Esophagus squamous epithelium (tissue), 5 donors: ENCODE measurements at regions not wholly inside any gene's neighbourhood (a gene's known extent, or its start where the extent isn't known, plus 50 kb on each side); places are given as distances from the start of the nearest gene placed in this dataset.

ENCODE experiments used
- DNase-seq: peaks from one replicate; lab custom pipeline; 2025; lab: John Stamatoyannopoulos, UW
- H3K27ac ChIP-seq, 4 donors: fragments of 200-600 bp; sonication (generic); one replicate each; pipeline ENCODE4 v1.5.1; 2016 to 2019; ENCODE audit warnings: mild to moderate bottlenecking in 1 of 4
- H3K27me3 ChIP-seq, 4 donors: fragments of 200-600 bp; sonication (generic); 1 replicate in 3 of 4; 2 replicates in 1 of 4; pipeline versions ENCODE4 v1.5.1 to v1.6.0; 2017 to 2021; ENCODE audit warnings: antibody characterized with exemption in 1 of 4
- H3K36me3 ChIP-seq, 3 donors: fragments of 200-600 bp; sonication (generic); one replicate each; pipeline ENCODE4 v1.5.1; 2016 to 2019
- H3K4me1 ChIP-seq, 3 donors: fragments of 200-600 bp; sonication (generic); one replicate each; pipeline ENCODE4 v1.5.1; 2017 to 2019
- H3K4me3 ChIP-seq, 4 donors: fragments of 200-600 bp; sonication (generic); 1 replicate in 3 of 4; 2 replicates in 1 of 4; pipeline ENCODE4 v1.5.1; 2016 to 2019; ENCODE audit warnings: mild to moderate bottlenecking in 2 of 4, moderate library complexity in 1 of 4
- H3K9me3 ChIP-seq, 3 donors: fragments of 200-600 bp; sonication (generic); one replicate each; pipeline ENCODE4 v1.5.1; 2016 to 2019
- CTCF ChIP-seq, 6 experiments: fragments of 450-650 bp in 4 of 6; fragments of 200-600 bp in 2 of 6; sonication (generic) in 2 of 6; IDR thresholded peaks; one replicate each; pipeline ENCODE4 v1.5.1; 2016 to 2019; ENCODE audit warnings: antibody characterized with exemption in 6 of 6, mild to moderate bottlenecking in 4 of 6, moderate library complexity in 4 of 6
- POLR2A ChIP-seq, 4 donors: fragments of 450-650 bp; IDR thresholded peaks; one replicate each; pipeline ENCODE4 v1.6.1; 2017; ENCODE audit warnings: antibody characterized with exemption in 4 of 4, mild to moderate bottlenecking in 4 of 4, moderate library complexity in 3 of 4
- WGBS, 2 donors: methylation state at CpG; one replicate each; pipeline ENCODE4 v1.1.5; 2018; 5-methylcytosine and 5-hydroxymethylcytosine counted together
- intact Hi-C: fragments of 100-400 bp; cut with DNase I; formaldehyde crosslinking; loops from one replicate; pipeline ENCODE4 v1.15.0; 2022
- donor health status: DM: yes; HTN: yes; CAD: no.

- intact Hi-C loops, result no loop called here
- 83 to 89% methylated on average over 5 of the region's 5 CpGs for WGBS, 2 donors
- no peak for DNase-seq
- H3K4me1 ChIP-seq, result no peaks in the 10 kb centered on the region
- TF ChIP-seq CTCF (IDR thresholded peaks at IDR 0.05), result no peak
- TF ChIP-seq POLR2A (IDR thresholded peaks at IDR 0.05), result no peak
- H3K27me3 ChIP-seq, result no peaks in the 10 kb centered on the region
- H3K27ac ChIP-seq, result no peak overlapping the region
- no peaks in the 10 kb centered on the region for H3K9me3 ChIP-seq
- no peak overlapping the region for H3K4me3 ChIP-seq
- no peaks in the 10 kb centered on the region for H3K36me3 ChIP-seq
Observed at GRCh38 chr10:80893256-80893655, 355.6 kb downstream of the SH2D4B start.

- no peak for TF ChIP-seq CTCF (IDR thresholded peaks at IDR 0.05)
- TF ChIP-seq POLR2A (IDR thresholded peaks at IDR 0.05), result no peak
- Histone ChIP-seq H3K36me3 (no peaks in the 10 kb centered on the region), H3K27ac (no peak overlapping the region), H3K4me3 (no peak overlapping the region), H3K4me1 (peaks cover 0 to 7% (median 0%) of the 10 kb centered on the region in 3 donors), H3K9me3 (no peaks in the 10 kb centered on the region), H3K27me3 (no peaks in the 10 kb centered on the region)
- intact Hi-C loops, result no loop called here
- DNase-seq, result no peak
- WGBS, 2 donors, result 43 to 53% methylated on average over 3 of the region's 3 CpGs
Observed at GRCh38 chr10:80894311-80894791, 356.6 kb downstream of the SH2D4B start.

- 75 to 79% methylated on average over 5 to 9 of the region's 11 CpGs for WGBS, 2 donors
- no peak overlapping the region for H3K4me3 ChIP-seq
- H3K27ac ChIP-seq, result no peak overlapping the region
- intact Hi-C loops, result no loop called here
- no peak for DNase-seq
- H3K4me1 ChIP-seq, result peaks cover 0 to 12% (median 0%) of the 10 kb centered on the region in 3 donors
- no peak for TF ChIP-seq CTCF (IDR thresholded peaks at IDR 0.05)
- no peak for TF ChIP-seq POLR2A (IDR thresholded peaks at IDR 0.05)
- no peaks in the 10 kb centered on the region for H3K27me3 ChIP-seq
- H3K36me3 ChIP-seq, result no peaks in the 10 kb centered on the region
- no peaks in the 10 kb centered on the region for H3K9me3 ChIP-seq
Observed at GRCh38 chr10:80894797-80895467, 357.2 kb downstream of the SH2D4B start.

- no peak for TF ChIP-seq POLR2A (IDR thresholded peaks at IDR 0.05)
- TF ChIP-seq CTCF (IDR thresholded peaks at IDR 0.05), result no peak
- intact Hi-C loops, result no loop called here
- no peak overlapping the region for H3K4me3 ChIP-seq
- 62 to 78% methylated on average over 5 of the region's 5 CpGs for WGBS, 2 donors
- no peak for DNase-seq
- H3K9me3 ChIP-seq, result no peaks in the 10 kb centered on the region
- peaks cover 0 to 24% (median 0%) of the 10 kb centered on the region in 3 donors for H3K4me1 ChIP-seq
- H3K27ac ChIP-seq, result no peak overlapping the region
- H3K27me3 ChIP-seq, result no peaks in the 10 kb centered on the region
- H3K36me3 ChIP-seq, result no peaks in the 10 kb centered on the region
Observed at GRCh38 chr10:80896076-80896475, 358.4 kb downstream of the SH2D4B start.

- DNase-seq, result no peak
- peaks cover 0 to 30% (median 0%) of the 10 kb centered on the region in 3 donors for H3K4me1 ChIP-seq
- H3K27ac ChIP-seq, result no peak overlapping the region
- no peaks in the 10 kb centered on the region for H3K9me3 ChIP-seq
- TF ChIP-seq POLR2A (IDR thresholded peaks at IDR 0.05) (no peak), CTCF (IDR thresholded peaks at IDR 0.05) (no peak)
- H3K4me3 ChIP-seq, result no peak overlapping the region
- H3K27me3 ChIP-seq, result no peaks in the 10 kb centered on the region
- H3K36me3 ChIP-seq, result no peaks in the 10 kb centered on the region
- 70 to 71% methylated on average over 7 of the region's 7 CpGs for WGBS, 2 donors
- intact Hi-C loops, result no loop called here
Observed at GRCh38 chr10:80896959-80897358, 359.3 kb downstream of the SH2D4B start.
